ENCODE measurements at regions not wholly inside any gene's neighbourhood (a gene's known extent, or its start where the extent isn't known, plus 50 kb on each side); places are given as distances from the start of the nearest gene placed in this dataset.

DNA sequence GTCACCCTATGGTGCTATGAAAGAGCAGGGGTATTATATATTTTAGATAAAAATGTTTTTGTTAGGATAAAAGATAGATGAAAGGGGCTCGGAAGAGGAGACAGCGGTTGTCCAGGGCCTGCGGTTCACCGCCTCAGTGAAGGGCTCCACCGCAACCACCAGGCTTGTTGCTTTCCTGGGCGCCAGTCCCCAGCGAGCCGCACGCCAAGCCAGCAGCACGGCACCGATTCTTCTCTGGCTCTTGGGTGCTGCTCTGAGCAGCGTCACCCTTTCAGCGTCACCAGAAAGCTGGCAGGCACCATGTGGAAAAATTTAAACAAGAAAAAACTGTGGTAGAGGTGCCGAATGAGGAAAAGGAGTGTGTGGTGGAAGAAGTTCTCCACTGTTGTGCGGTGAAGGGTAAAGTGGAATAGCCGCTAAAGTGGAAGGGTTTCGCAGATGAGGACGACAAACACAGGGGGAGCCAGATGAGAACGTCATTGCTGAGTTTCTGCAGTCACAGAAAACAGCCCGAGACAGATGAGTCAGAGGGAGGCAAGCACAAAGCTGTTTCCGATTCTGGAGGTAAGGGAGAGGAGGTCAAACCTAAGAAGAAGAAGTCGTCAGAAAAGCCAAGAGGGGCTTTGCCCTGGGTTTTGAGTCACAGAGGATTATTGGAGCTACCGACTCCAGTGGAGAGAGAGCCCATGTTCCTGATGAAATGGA, 569.2 kb downstream of the ZBBX start:
- no peak for TF ChIP-seq CTCF (IDR thresholded peaks at IDR 0.05)
- no peak for TF ChIP-seq EZH2 (IDR thresholded peaks at IDR 0.05; ENCODE audit: borderline replicate concordance, insufficient read depth, low read depth, low read length, poor library complexity, severe bottlenecking)
